ENCODE measurements at regions not wholly inside any gene's neighbourhood (a gene's known extent, or its start where the extent isn't known, plus 50 kb on each side); places are given as distances from the start of the nearest gene placed in this dataset.

GRCh38 chr5:143977891-143978461 lies 166.0 kb downstream of the HMHB1 start:
- TF ChIP-seq CTCF (IDR thresholded peaks at IDR 0.05 in 8 of 11, conservative IDR thresholded peaks at IDR 0.05 in 3 of 11) (no peak), POLR2AphosphoS5 (IDR thresholded peaks at IDR 0.05) (no peak)
